Neural progenitor cell (in vitro differentiated cells): ENCODE measurements at regions not wholly inside any gene's neighbourhood (a gene's known extent, or its start where the extent isn't known, plus 50 kb on each side); places are given as distances from the start of the nearest gene placed in this dataset.

ENCODE experiments used
- DNase-seq: peaks from one replicate; pipeline ENCODE4 v3.0.0-alpha.2; 2016; ENCODE audit warnings: low spot score
- H2AFZ ChIP-seq: fragments of 200-600 bp; sonication (generic); replicated peaks from 2 replicates; pipeline ENCODE4 v1.6.1; 2016; ENCODE audit warnings: antibody characterized with exemption
- H3F3A ChIP-seq: fragments of 200-600 bp; sonication (generic); 2 replicates; pipeline ENCODE4 v1.6.1; 2016; ENCODE audit warnings: antibody characterized with exemption, low read depth
- H3K27ac ChIP-seq: fragments of 200-600 bp; sonication (generic); 2 replicates; pipeline ENCODE4 v1.5.1; 2016; ENCODE audit warnings: mild to moderate bottlenecking
- H3K27me3 ChIP-seq: fragments of 200-600 bp; sonication (generic); 2 replicates; pipeline ENCODE4 v1.6.1; 2016; ENCODE audit warnings: mild to moderate bottlenecking, moderate library complexity
- H3K36me3 ChIP-seq: fragments of 200-600 bp; sonication (generic); 2 replicates; pipeline ENCODE4 v1.5.1; 2016
- H3K4me1 ChIP-seq: fragments of 200-600 bp; sonication (generic); 2 replicates; pipeline ENCODE4 v1.6.1; 2016; ENCODE audit warnings: mixed run types
- H3K4me2 ChIP-seq: fragments of 200-600 bp; sonication (generic); 2 replicates; pipeline ENCODE4 v1.6.1; 2016
- H3K4me3 ChIP-seq: fragments of 200-600 bp; sonication (generic); 2 replicates; pipeline ENCODE4 v1.5.1; 2016
- H3K79me2 ChIP-seq: fragments of 200-600 bp; sonication (generic); 2 replicates; pipeline ENCODE4 v1.6.1; 2016; ENCODE audit warnings: low read depth
- H3K9ac ChIP-seq: fragments of 200-600 bp; sonication (generic); 2 replicates; pipeline ENCODE4 v1.6.1; 2016
- H3K9me3 ChIP-seq: fragments of 200-600 bp; sonication (generic); 2 replicates; pipeline ENCODE4 v1.5.1; 2016; ENCODE audit warnings: low read depth
- H4K20me1 ChIP-seq: fragments of 200-600 bp; sonication (generic); 2 replicates; pipeline ENCODE4 v1.6.1; 2016; ENCODE audit warnings: low read depth
- H3K27ac Mint-ChIP-seq: 3 replicates; pipeline ENCODE4 v1.8.0; 2021; ENCODE audit warnings: mixed read lengths
- H3K27me3 Mint-ChIP-seq: 2 replicates; pipeline ENCODE4 v1.8.0; 2022; ENCODE audit warnings: low read depth, mild to moderate bottlenecking, inconsistent platforms, moderate library complexity, mixed read lengths; ENCODE audit not compliant: insufficient read depth
- H3K36me3 Mint-ChIP-seq: 3 replicates; pipeline ENCODE4 v1.8.0; 2021; ENCODE audit warnings: mixed read lengths
- H3K4me1 Mint-ChIP-seq: 3 replicates; pipeline ENCODE4 v1.8.0; 2021; ENCODE audit warnings: mixed read lengths
- H3K4me3 Mint-ChIP-seq: 3 replicates; pipeline ENCODE4 v1.8.0; 2021; ENCODE audit warnings: mild to moderate bottlenecking, moderate library complexity, mixed read lengths
- H3K9me3 Mint-ChIP-seq: 3 replicates; pipeline ENCODE4 v1.8.0; 2020; ENCODE audit warnings: mixed read lengths
- CTCF ChIP-seq: fragments of 200-600 bp; sonication (generic); IDR thresholded peaks from 2 replicates; pipeline ENCODE4 v1.5.1; 2017; ENCODE audit warnings: antibody characterized with exemption, mild to moderate bottlenecking
- EZH2 ChIP-seq: fragments of 200-600 bp; sonication (generic); IDR thresholded peaks from 2 replicates; pipeline ENCODE4 v1.6.1; 2017; ENCODE audit warnings: antibody characterized with exemption, mild to moderate bottlenecking, moderate library complexity
- EZH2phosphoT487 ChIP-seq: fragments of 200-600 bp; sonication (generic); IDR thresholded peaks from 2 replicates; pipeline ENCODE4 v1.6.1; 2017; ENCODE audit warnings: antibody characterized with exemption

GRCh38 chr6:68333442-68333841, 301.6 kb upstream of the ADGRB3 start:
- DNase-seq = no peak
- H3K27me3 Mint-ChIP-seq = no peaks in the 10 kb centered on the region
- Histone ChIP-seq H3K79me2 (no peaks in the 10 kb centered on the region), H3F3A (no peaks in the 10 kb centered on the region), H3K9ac (no peak overlapping the region), H3K4me3 (no peak overlapping the region), H3K27me3 (no peaks in the 10 kb centered on the region), H2AFZ (no peak overlapping the region), H3K27ac (no peak overlapping the region), H3K4me1 (no peaks in the 10 kb centered on the region), H4K20me1 (no peaks in the 10 kb centered on the region), H3K4me2 (no peak overlapping the region), H3K36me3 (no peaks in the 10 kb centered on the region), H3K9me3 (no peaks in the 10 kb centered on the region)
- no peak for TF ChIP-seq EZH2
- TF ChIP-seq CTCF = no peak
- no peak for TF ChIP-seq EZH2phosphoT487
- no peak overlapping the region for H3K4me3 Mint-ChIP-seq
- H3K9me3 Mint-ChIP-seq = no peaks in the 10 kb centered on the region
- H3K4me1 Mint-ChIP-seq = no peaks in the 10 kb centered on the region
- no peaks in the 10 kb centered on the region for H3K36me3 Mint-ChIP-seq
- no peak overlapping the region for H3K27ac Mint-ChIP-seq

- Histone ChIP-seq H3K27me3 (no peaks in the 10 kb centered on the region), H3F3A (no peaks in the 10 kb centered on the region), H3K79me2 (no peaks in the 10 kb centered on the region), H3K9ac (no peak overlapping the region), H3K4me2 (no peak overlapping the region), H3K4me1 (no peaks in the 10 kb centered on the region), H2AFZ (peak overlapping the region; percentile 14), H3K27ac (no peak overlapping the region), H3K9me3 (no peaks in the 10 kb centered on the region), H3K4me3 (no peak overlapping the region), H3K36me3 (no peaks in the 10 kb centered on the region), H4K20me1 (no peaks in the 10 kb centered on the region)
- no peak overlapping the region for H3K4me3 Mint-ChIP-seq
- no peak for TF ChIP-seq EZH2
- TF ChIP-seq EZH2phosphoT487 = no peak
- no peak for TF ChIP-seq CTCF
- no peaks in the 10 kb centered on the region for H3K36me3 Mint-ChIP-seq
- H3K9me3 Mint-ChIP-seq = no peaks in the 10 kb centered on the region
- no peak for DNase-seq
- H3K27me3 Mint-ChIP-seq = no peaks in the 10 kb centered on the region
- H3K4me1 Mint-ChIP-seq = no peaks in the 10 kb centered on the region
- no peak overlapping the region for H3K27ac Mint-ChIP-seq
These were observed 306.9 kb upstream of the ADGRB3 start for GRCh38 chr6:68328156-68328555.

- TF ChIP-seq CTCF (no peak), EZH2 (no peak), EZH2phosphoT487 (no peak)
- H3K79me2 ChIP-seq = no peaks in the 10 kb centered on the region
- H2AFZ ChIP-seq = no peak overlapping the region
- Mint-ChIP-seq H3K4me3 (no peak overlapping the region), H3K4me1 (no peaks in the 10 kb centered on the region), H3K36me3 (no peaks in the 10 kb centered on the region), H3K27ac (no peak overlapping the region), H3K9me3 (no peaks in the 10 kb centered on the region), H3K27me3 (no peaks in the 10 kb centered on the region)
- H3K4me1 ChIP-seq = no peaks in the 10 kb centered on the region
- H3K9me3 ChIP-seq = no peaks in the 10 kb centered on the region
- no peaks in the 10 kb centered on the region for H3K27me3 ChIP-seq
- no peak overlapping the region for H3K4me2 ChIP-seq
- H3K4me3 ChIP-seq = no peak overlapping the region
- no peaks in the 10 kb centered on the region for H4K20me1 ChIP-seq
- no peak overlapping the region for H3K27ac ChIP-seq
- DNase-seq = no peak
- H3K9ac ChIP-seq = no peak overlapping the region
- no peaks in the 10 kb centered on the region for H3F3A ChIP-seq
- no peaks in the 10 kb centered on the region for H3K36me3 ChIP-seq
These were observed 308.3 kb upstream of the ADGRB3 start for GRCh38 chr6:68326762-68327161.

- H3K4me3 ChIP-seq = no peak overlapping the region
- no peak overlapping the region for H3K4me2 ChIP-seq
- no peaks in the 10 kb centered on the region for H3K27me3 ChIP-seq
- H3F3A ChIP-seq = no peaks in the 10 kb centered on the region
- H3K79me2 ChIP-seq = no peaks in the 10 kb centered on the region
- H2AFZ ChIP-seq = no peak overlapping the region
- H3K9ac ChIP-seq = no peak overlapping the region
- Mint-ChIP-seq H3K9me3 (no peaks in the 10 kb centered on the region), H3K27me3 (no peaks in the 10 kb centered on the region), H3K4me3 (no peak overlapping the region), H3K4me1 (no peaks in the 10 kb centered on the region), H3K27ac (no peak overlapping the region), H3K36me3 (no peaks in the 10 kb centered on the region)
- no peaks in the 10 kb centered on the region for H4K20me1 ChIP-seq
- H3K4me1 ChIP-seq = no peaks in the 10 kb centered on the region
- no peaks in the 10 kb centered on the region for H3K36me3 ChIP-seq
- H3K9me3 ChIP-seq = no peaks in the 10 kb centered on the region
- no peak for DNase-seq
- H3K27ac ChIP-seq = no peak overlapping the region
- TF ChIP-seq EZH2 = no peak
- no peak for TF ChIP-seq CTCF
- no peak for TF ChIP-seq EZH2phosphoT487
These were observed 317.7 kb upstream of the ADGRB3 start for GRCh38 chr6:68317366-68317765.
